ENCODE measurements at regions not wholly inside any gene's neighbourhood (a gene's known extent, or its start where the extent isn't known, plus 50 kb on each side); places are given as distances from the start of the nearest gene placed in this dataset.

- DNase-seq (ENCODE audit: insufficient read length, low spot score) = no peak
- no peak for FAIRE-seq
- TF ChIP-seq CTCF (IDR thresholded peaks at IDR 0.05; ENCODE audit: insufficient read depth, missing control alignments) = no peak
These were observed 310.9 kb downstream of the HRH4 start for GRCh38 chr18:24771300-24771699.

GRCh38 chr18:24773101-24773500 lies 312.7 kb downstream of the HRH4 start:
- DNase-seq (ENCODE audit: insufficient read length, low spot score) (no peak), FAIRE-seq (no peak)
- TF ChIP-seq CTCF (IDR thresholded peaks at IDR 0.05; ENCODE audit: insufficient read depth, missing control alignments) = no peak

GRCh38 chr18:24776019-24776418 lies 315.6 kb downstream of the HRH4 start:
- no peak for TF ChIP-seq CTCF (IDR thresholded peaks at IDR 0.05; ENCODE audit: insufficient read depth, missing control alignments)
- no peak for DNase-seq (ENCODE audit: insufficient read length, low spot score)

GRCh38 chr18:24778810-24779418 lies 318.5 kb downstream of the HRH4 start:
- DNase-seq (ENCODE audit: insufficient read length, low spot score) (no peak), FAIRE-seq (no peak)
- TF ChIP-seq CTCF (IDR thresholded peaks at IDR 0.05; ENCODE audit: insufficient read depth, missing control alignments) = no peak

More at GRCh38 chr18:24776019-24776418, 315.6 kb downstream of the HRH4 start:
- FAIRE-seq = no peak

- no peak for FAIRE-seq
- DNase-seq (ENCODE audit: insufficient read length, low spot score) = no peak
- TF ChIP-seq CTCF (IDR thresholded peaks at IDR 0.05; ENCODE audit: insufficient read depth, missing control alignments) = no peak
These were observed 322.1 kb downstream of the HRH4 start for GRCh38 chr18:24782566-24782965.

- DNase-seq (ENCODE audit: insufficient read length, low spot score) (no peak), FAIRE-seq (no peak)
- TF ChIP-seq CTCF (IDR thresholded peaks at IDR 0.05; ENCODE audit: insufficient read depth, missing control alignments) = no peak
These were observed 324.6 kb downstream of the HRH4 start for GRCh38 chr18:24785019-24785418.

- no peak for TF ChIP-seq CTCF (IDR thresholded peaks at IDR 0.05; ENCODE audit: insufficient read depth, missing control alignments)
These were observed 325.6 kb downstream of the HRH4 start for GRCh38 chr18:24786027-24786426.

More at GRCh38 chr18:24786027-24786426, 325.6 kb downstream of the HRH4 start:
- peak; percentile 25 for FAIRE-seq
- no peak for DNase-seq (ENCODE audit: insufficient read length, low spot score)

All from D721Med (cell line).